ENCODE measurements at regions not wholly inside any gene's neighbourhood (a gene's known extent, or its start where the extent isn't known, plus 50 kb on each side); places are given as distances from the start of the nearest gene placed in this dataset.

- ChIA-PET CTCF (interaction anchor here (0.6 to 1.8 kb wide), 4 partner anchors 10 to 1739 kb away, joined by 3 to 4 read pairs (median 4); no protein-coding TSS in a partner anchor), POLR2A (no interaction called here)
- no peak for DNase-seq (ENCODE audit: unreplicated experiment)
- BruUV-seq (replicated peaks): no TSS peak
- H3K27ac Mint-ChIP-seq (ENCODE audit: low read depth, unreplicated experiment): no peak overlapping the region
- no peaks in the 10 kb centered on the region for H3K27me3 Mint-ChIP-seq (ENCODE audit: insufficient read depth, unreplicated experiment)
- H3K4me1 Mint-ChIP-seq (ENCODE audit: insufficient read depth, unreplicated experiment): peaks cover 20% of the 10 kb centered on the region
- intact Hi-C loops (cut with micrococcal nuclease): no loop called here
- H3K4me3 Mint-ChIP-seq (ENCODE audit: unreplicated experiment): no peak overlapping the region
- TF ChIP-seq, protein P1, sequence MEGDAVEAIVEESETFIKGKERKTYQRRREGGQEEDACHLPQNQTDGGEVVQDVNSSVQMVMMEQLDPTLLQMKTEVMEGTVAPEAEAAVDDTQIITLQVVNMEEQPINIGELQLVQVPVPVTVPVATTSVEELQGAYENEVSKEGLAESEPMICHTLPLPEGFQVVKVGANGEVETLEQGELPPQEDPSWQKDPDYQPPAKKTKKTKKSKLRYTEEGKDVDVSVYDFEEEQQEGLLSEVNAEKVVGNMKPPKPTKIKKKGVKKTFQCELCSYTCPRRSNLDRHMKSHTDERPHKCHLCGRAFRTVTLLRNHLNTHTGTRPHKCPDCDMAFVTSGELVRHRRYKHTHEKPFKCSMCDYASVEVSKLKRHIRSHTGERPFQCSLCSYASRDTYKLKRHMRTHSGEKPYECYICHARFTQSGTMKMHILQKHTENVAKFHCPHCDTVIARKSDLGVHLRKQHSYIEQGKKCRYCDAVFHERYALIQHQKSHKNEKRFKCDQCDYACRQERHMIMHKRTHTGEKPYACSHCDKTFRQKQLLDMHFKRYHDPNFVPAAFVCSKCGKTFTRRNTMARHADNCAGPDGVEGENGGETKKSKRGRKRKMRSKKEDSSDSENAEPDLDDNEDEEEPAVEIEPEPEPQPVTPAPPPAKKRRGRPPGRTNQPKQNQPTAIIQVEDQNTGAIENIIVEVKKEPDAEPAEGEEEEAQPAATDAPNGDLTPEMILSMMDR (IDR thresholded peaks at IDR 0.05; ENCODE audit: unreplicated experiment): no peak
- no peaks in the 10 kb centered on the region for H3K36me3 Mint-ChIP-seq (ENCODE audit: insufficient read depth, unreplicated experiment)
- H3K9me3 Mint-ChIP-seq (ENCODE audit: unreplicated experiment): peaks cover 7% of the 10 kb centered on the region
Measured at GRCh38 chr3:102079809-102080197, 230.5 kb downstream of the NFKBIZ start.

- Mint-ChIP-seq H3K27me3 (ENCODE audit: insufficient read depth, unreplicated experiment) (no peaks in the 10 kb centered on the region), H3K27ac (ENCODE audit: low read depth, unreplicated experiment) (no peak overlapping the region), H3K4me3 (ENCODE audit: unreplicated experiment) (no peak overlapping the region), H3K36me3 (ENCODE audit: insufficient read depth, unreplicated experiment) (no peaks in the 10 kb centered on the region), H3K4me1 (ENCODE audit: insufficient read depth, unreplicated experiment) (peaks cover 20% of the 10 kb centered on the region), H3K9me3 (ENCODE audit: unreplicated experiment) (peaks cover 7% of the 10 kb centered on the region)
- TF ChIP-seq, protein P1 (IDR thresholded peaks at IDR 0.05; ENCODE audit: unreplicated experiment): no peak
- no TSS peak for BruUV-seq (replicated peaks)
- CTCF ChIA-PET: no interaction called here
- intact Hi-C loops (cut with micrococcal nuclease): no loop called here
- DNase-seq (ENCODE audit: unreplicated experiment): no peak
- POLR2A ChIA-PET: no interaction called here
Measured at GRCh38 chr3:102081572-102082289, 232.4 kb downstream of the NFKBIZ start.

- no peak overlapping the region for H3K27ac Mint-ChIP-seq (ENCODE audit: low read depth, unreplicated experiment)
- intact Hi-C loops (cut with micrococcal nuclease): no loop called here
- TF ChIP-seq, protein P1 (IDR thresholded peaks at IDR 0.05; ENCODE audit: unreplicated experiment): no peak
- no peaks in the 10 kb centered on the region for H3K36me3 Mint-ChIP-seq (ENCODE audit: insufficient read depth, unreplicated experiment)
- no peaks in the 10 kb centered on the region for H3K27me3 Mint-ChIP-seq (ENCODE audit: insufficient read depth, unreplicated experiment)
- DNase-seq (ENCODE audit: unreplicated experiment): no peak
- ChIA-PET CTCF (interaction anchor here (1.0 kb wide), 1 partner anchor 142 kb away, joined by 3 read pairs; no protein-coding TSS in a partner anchor), POLR2A (interaction anchor here (0.9 kb wide), 1 partner anchor 231 kb away, joined by 3 read pairs; no protein-coding TSS in a partner anchor)
- peaks cover 20% of the 10 kb centered on the region for H3K4me1 Mint-ChIP-seq (ENCODE audit: insufficient read depth, unreplicated experiment)
- BruUV-seq (replicated peaks): no TSS peak
- H3K9me3 Mint-ChIP-seq (ENCODE audit: unreplicated experiment): no peaks in the 10 kb centered on the region
- H3K4me3 Mint-ChIP-seq (ENCODE audit: unreplicated experiment): no peak overlapping the region
Measured at GRCh38 chr3:102083473-102083872, 234.2 kb downstream of the NFKBIZ start.

- ChIA-PET POLR2A (interaction anchor here (0.9 kb wide), 1 partner anchor 232 kb away, joined by 3 read pairs; no protein-coding TSS in a partner anchor), CTCF (no interaction called here)
- DNase-seq (ENCODE audit: unreplicated experiment): no peak
- Mint-ChIP-seq H3K27me3 (ENCODE audit: insufficient read depth, unreplicated experiment) (no peaks in the 10 kb centered on the region), H3K4me3 (ENCODE audit: unreplicated experiment) (no peak overlapping the region), H3K36me3 (ENCODE audit: insufficient read depth, unreplicated experiment) (no peaks in the 10 kb centered on the region), H3K9me3 (ENCODE audit: unreplicated experiment) (no peaks in the 10 kb centered on the region), H3K27ac (ENCODE audit: low read depth, unreplicated experiment) (no peak overlapping the region), H3K4me1 (ENCODE audit: insufficient read depth, unreplicated experiment) (peaks cover 18% of the 10 kb centered on the region)
- BruUV-seq (replicated peaks): no TSS peak
- TF ChIP-seq, protein P1 (IDR thresholded peaks at IDR 0.05; ENCODE audit: unreplicated experiment): no peak
- intact Hi-C loops (cut with micrococcal nuclease): no loop called here
Measured at GRCh38 chr3:102084006-102084405, 234.7 kb downstream of the NFKBIZ start.
